ENCODE measurements at regions not wholly inside any gene's neighbourhood (a gene's known extent, or its start where the extent isn't known, plus 50 kb on each side); places are given as distances from the start of the nearest gene placed in this dataset.
"Not testable (repeated sequence)": the region's sequence is repeated elsewhere in the genome, so short reads cannot be mapped to it uniquely, and the experiment has no call there.

DNA sequence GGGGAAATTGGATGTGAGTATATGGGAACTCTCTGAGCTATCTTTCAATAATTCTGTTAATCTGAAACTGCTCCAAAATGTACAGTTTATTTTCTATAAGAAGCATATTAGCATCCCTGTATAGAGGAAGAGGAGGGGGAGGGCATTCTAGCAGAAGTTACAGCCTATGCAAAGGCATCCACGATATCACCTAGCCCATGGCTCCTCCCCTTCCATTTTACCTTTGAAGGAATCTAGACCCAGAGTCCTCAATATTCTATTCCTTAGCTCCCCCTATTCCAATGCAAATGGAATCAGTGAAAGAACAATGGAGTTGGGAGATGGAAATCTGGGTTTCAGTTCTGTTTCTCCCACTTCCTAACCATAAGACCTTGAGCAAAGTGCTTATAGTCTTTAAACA lies 132.9 kb upstream of the IFNE start:
- H3K4me1 ChIP-seq: no peaks in the 10 kb centered on the region
- peaks cover 4% of the 10 kb centered on the region for H3K27me3 ChIP-seq
- no peak for ATAC-seq
- no peaks in the 10 kb centered on the region for H3K9me3 ChIP-seq
- no peak overlapping the region for H3K4me3 ChIP-seq
- no peak for TF ChIP-seq POLR2AphosphoS5 (IDR thresholded peaks at IDR 0.05)
- no peak for TF ChIP-seq EP300 (IDR thresholded peaks at IDR 0.05)
- no peak for TF ChIP-seq POLR2A (IDR thresholded peaks at IDR 0.05)
- no peak for TF ChIP-seq CTCF (IDR thresholded peaks at IDR 0.05)
- H3K36me3 ChIP-seq: no peaks in the 10 kb centered on the region
- H3K27ac ChIP-seq: no peak overlapping the region
- 27 to 33% methylated on average over 1 of the region's 1 CpG for WGBS, 2 donors (ENCODE audit: low coverage in 1 of 2)

- no peak for TF ChIP-seq EP300 (IDR thresholded peaks at IDR 0.05)
- TF ChIP-seq CTCF (IDR thresholded peaks at IDR 0.05): no peak
- no peak for TF ChIP-seq POLR2A (IDR thresholded peaks at IDR 0.05)
- TF ChIP-seq POLR2AphosphoS5 (IDR thresholded peaks at IDR 0.05): no peak
- no peak for ATAC-seq
- Histone ChIP-seq H3K27ac (no peak overlapping the region), H3K9me3 (no peaks in the 10 kb centered on the region), H3K27me3 (peaks cover 4% of the 10 kb centered on the region), H3K4me3 (no peak overlapping the region), H3K36me3 (no peaks in the 10 kb centered on the region), H3K4me1 (no peaks in the 10 kb centered on the region)
- 65 to 69% methylated on average over 4 of the region's 4 CpGs for WGBS, 2 donors (ENCODE audit: low coverage in 1 of 2)
Observed at GRCh38 chr9:21615446-21615845, 133.3 kb upstream of the IFNE start.

GRCh38 chr9:21616082-21616778 lies 134.1 kb upstream of the IFNE start:
- Histone ChIP-seq H3K27me3 (peaks cover 4% of the 10 kb centered on the region), H3K4me1 (no peaks in the 10 kb centered on the region), H3K27ac (no peak overlapping the region), H3K36me3 (no peaks in the 10 kb centered on the region), H3K4me3 (no peak overlapping the region), H3K9me3 (no peaks in the 10 kb centered on the region)
- WGBS, 2 donors (ENCODE audit: low coverage in 1 of 2): 62 to 67% methylated on average over 5 to 6 of the region's 6 CpGs
- TF ChIP-seq EP300 (IDR thresholded peaks at IDR 0.05) (no peak), POLR2A (IDR thresholded peaks at IDR 0.05) (no peak), POLR2AphosphoS5 (IDR thresholded peaks at IDR 0.05) (peak; percentile 15)
- no peak for ATAC-seq

- H3K4me1 ChIP-seq: no peaks in the 10 kb centered on the region
- H3K36me3 ChIP-seq: no peaks in the 10 kb centered on the region
- ATAC-seq: no peak
- H3K9me3 ChIP-seq: peaks cover 0 to 18% (median 0%) of the 10 kb centered on the region in 3 donors
- H3K4me3 ChIP-seq: no peak overlapping the region
- TF ChIP-seq EP300 (IDR thresholded peaks at IDR 0.05): no peak
- no peak overlapping the region for H3K27ac ChIP-seq
- no peaks in the 10 kb centered on the region for H3K27me3 ChIP-seq
- WGBS, 2 donors (ENCODE audit: low coverage in 1 of 2): 66 to 67% methylated on average over 3 of the region's 3 CpGs
Observed at GRCh38 chr9:21624675-21625644, 142.8 kb upstream of the IFNE start.

GRCh38 chr9:21626493-21626892 lies 144.4 kb upstream of the IFNE start:
- peaks cover 0 to 18% (median 0%) of the 10 kb centered on the region in 3 donors for H3K9me3 ChIP-seq
- H3K27ac ChIP-seq: no peak overlapping the region
- H3K4me1 ChIP-seq: no peaks in the 10 kb centered on the region
- ATAC-seq: no peak
- H3K4me3 ChIP-seq: no peak overlapping the region
- H3K27me3 ChIP-seq: no peaks in the 10 kb centered on the region
- 61 to 67% methylated on average over 1 to 2 of the region's 2 CpGs for WGBS, 2 donors (ENCODE audit: low coverage in 1 of 2)
- H3K36me3 ChIP-seq: no peaks in the 10 kb centered on the region
- TF ChIP-seq CTCF (IDR thresholded peaks at IDR 0.05) (no peak), POLR2A (IDR thresholded peaks at IDR 0.05) (no peak), POLR2AphosphoS5 (IDR thresholded peaks at IDR 0.05) (no peak), EP300 (IDR thresholded peaks at IDR 0.05) (no peak)

DNA sequence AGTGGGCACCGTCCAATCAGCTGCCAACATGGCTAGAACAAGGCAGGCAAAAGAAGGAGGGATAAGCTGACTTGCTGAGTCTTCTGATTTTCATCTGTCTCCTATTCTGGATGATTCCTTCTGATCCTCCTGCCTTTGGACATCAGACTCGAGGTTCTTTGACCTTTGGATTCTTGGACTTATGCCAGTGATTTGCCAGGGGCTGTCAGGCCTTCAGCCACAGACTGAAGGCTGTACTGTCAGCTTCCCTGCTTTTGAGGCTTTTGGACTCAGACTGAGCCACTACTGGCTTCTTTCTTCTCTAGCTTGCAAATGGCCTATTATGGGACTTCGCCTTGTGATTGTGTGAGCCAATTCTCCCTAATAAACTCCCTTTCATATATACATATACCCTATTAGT lies 146.8 kb upstream of the IFNE start:
- not testable (repeated sequence) for ATAC-seq, H3K27me3 ChIP-seq, H3K4me3 ChIP-seq, H3K27ac ChIP-seq, H3K4me1 ChIP-seq, H3K36me3 ChIP-seq
- WGBS, 2 donors (ENCODE audit: low coverage in 1 of 2): 62 to 76% methylated on average over 2 to 3 of the region's 3 CpGs
- peaks cover 0 to 18% (median 0%) of the 10 kb centered on the region in 3 donors for H3K9me3 ChIP-seq

All from gastroesophageal sphincter (tissue), 4 donors.